ENCODE measurements at regions not wholly inside any gene's neighbourhood (a gene's known extent, or its start where the extent isn't known, plus 50 kb on each side); places are given as distances from the start of the nearest gene placed in this dataset.

- TF ChIP-seq CTCF (IDR thresholded peaks at IDR 0.05) (peak; percentile 21; the same call in 1 of the 2 replicates), TCF7L2 (IDR thresholded peaks at IDR 0.05; ENCODE audit: low read depth, low read length) (no peak)
- TF ChIP-seq, protein P1, sequence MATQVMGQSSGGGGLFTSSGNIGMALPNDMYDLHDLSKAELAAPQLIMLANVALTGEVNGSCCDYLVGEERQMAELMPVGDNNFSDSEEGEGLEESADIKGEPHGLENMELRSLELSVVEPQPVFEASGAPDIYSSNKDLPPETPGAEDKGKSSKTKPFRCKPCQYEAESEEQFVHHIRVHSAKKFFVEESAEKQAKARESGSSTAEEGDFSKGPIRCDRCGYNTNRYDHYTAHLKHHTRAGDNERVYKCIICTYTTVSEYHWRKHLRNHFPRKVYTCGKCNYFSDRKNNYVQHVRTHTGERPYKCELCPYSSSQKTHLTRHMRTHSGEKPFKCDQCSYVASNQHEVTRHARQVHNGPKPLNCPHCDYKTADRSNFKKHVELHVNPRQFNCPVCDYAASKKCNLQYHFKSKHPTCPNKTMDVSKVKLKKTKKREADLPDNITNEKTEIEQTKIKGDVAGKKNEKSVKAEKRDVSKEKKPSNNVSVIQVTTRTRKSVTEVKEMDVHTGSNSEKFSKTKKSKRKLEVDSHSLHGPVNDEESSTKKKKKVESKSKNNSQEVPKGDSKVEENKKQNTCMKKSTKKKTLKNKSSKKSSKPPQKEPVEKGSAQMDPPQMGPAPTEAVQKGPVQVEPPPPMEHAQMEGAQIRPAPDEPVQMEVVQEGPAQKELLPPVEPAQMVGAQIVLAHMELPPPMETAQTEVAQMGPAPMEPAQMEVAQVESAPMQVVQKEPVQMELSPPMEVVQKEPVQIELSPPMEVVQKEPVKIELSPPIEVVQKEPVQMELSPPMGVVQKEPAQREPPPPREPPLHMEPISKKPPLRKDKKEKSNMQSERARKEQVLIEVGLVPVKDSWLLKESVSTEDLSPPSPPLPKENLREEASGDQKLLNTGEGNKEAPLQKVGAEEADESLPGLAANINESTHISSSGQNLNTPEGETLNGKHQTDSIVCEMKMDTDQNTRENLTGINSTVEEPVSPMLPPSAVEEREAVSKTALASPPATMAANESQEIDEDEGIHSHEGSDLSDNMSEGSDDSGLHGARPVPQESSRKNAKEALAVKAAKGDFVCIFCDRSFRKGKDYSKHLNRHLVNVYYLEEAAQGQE (IDR thresholded peaks at IDR 0.05; ENCODE audit: insufficient read depth in 1 of 2, low read depth in 2 of 2, low read length in 1 of 2) = no peak
These were observed 188.1 kb upstream of the SPRED2 start for GRCh38 chr2:65620524-65620923.

Data from Panc1 (cell line).